H9 (cell line): ENCODE measurements at regions not wholly inside any gene's neighbourhood (a gene's known extent, or its start where the extent isn't known, plus 50 kb on each side); places are given as distances from the start of the nearest gene placed in this dataset.

ENCODE experiments used
- DNase-seq: peaks from one replicate; pipeline ENCODE4 v3.0.0-alpha.2; 2017
- H2AFZ ChIP-seq: one replicate; pipeline ENCODE4 v1.6.1; 2013; ENCODE audit warnings: mild to moderate bottlenecking, low read length, control low read depth, moderate library complexity
- H2AK5ac ChIP-seq: 2 replicates; pipeline ENCODE4 v1.6.1; 2013; ENCODE audit warnings: low read length, control low read depth, mixed read lengths; ENCODE audit not compliant: insufficient read length
- H2BK120ac ChIP-seq: one replicate; pipeline ENCODE4 v1.6.1; 2013; ENCODE audit warnings: low read depth, mild to moderate bottlenecking, low read length, control low read depth, inconsistent platforms; ENCODE audit not compliant: poor library complexity, severe bottlenecking
- H2BK12ac ChIP-seq: 2 replicates; pipeline ENCODE4 v1.6.1; 2013; ENCODE audit warnings: low read length, control low read depth, mixed read lengths, low read depth; ENCODE audit not compliant: insufficient read length
- H2BK15ac ChIP-seq: 2 replicates; pipeline ENCODE4 v1.6.1; 2013; ENCODE audit warnings: low read depth, low read length, control low read depth
- H2BK20ac ChIP-seq: one replicate; pipeline ENCODE4 v1.6.1; 2013; ENCODE audit warnings: low read depth, mild to moderate bottlenecking, low read length, control low read depth, inconsistent platforms; ENCODE audit not compliant: poor library complexity, severe bottlenecking
- H2BK5ac ChIP-seq: 2 replicates; pipeline ENCODE4 v1.6.1; 2013; ENCODE audit warnings: low read length, control low read depth, mixed read lengths; ENCODE audit not compliant: insufficient read length
- H3K14ac ChIP-seq: 2 replicates; pipeline ENCODE4 v1.6.1; 2013; ENCODE audit warnings: low read length, control low read depth; ENCODE audit not compliant: insufficient read depth
- H3K18ac ChIP-seq: 2 replicates; pipeline ENCODE4 v1.6.1; 2013; ENCODE audit warnings: low read depth, mild to moderate bottlenecking, mixed read lengths, low read length, control low read depth; ENCODE audit not compliant: insufficient read length
- H3K23ac ChIP-seq: 2 replicates; pipeline ENCODE4 v1.6.1; 2013; ENCODE audit warnings: low read length, control low read depth, mixed read lengths, low read depth; ENCODE audit not compliant: insufficient read length
- H3K23me2 ChIP-seq: 2 replicates; pipeline ENCODE4 v1.6.1; 2013; ENCODE audit warnings: low read depth, mild to moderate bottlenecking, mixed read lengths, low read length, control low read depth; ENCODE audit not compliant: insufficient read length, poor library complexity, severe bottlenecking
- H3K27ac ChIP-seq: 2 replicates; pipeline ENCODE4 v1.5.1; 2013; ENCODE audit warnings: low read length, control low read depth, mixed read lengths, low read depth; ENCODE audit not compliant: insufficient read length
- H3K27me3 ChIP-seq: 2 replicates; pipeline ENCODE4 v1.6.1; 2013; ENCODE audit warnings: low read length, control low read depth, inconsistent platforms; ENCODE audit not compliant: insufficient read depth
- H3K4ac ChIP-seq: 2 replicates; pipeline ENCODE4 v1.6.1; 2013; ENCODE audit warnings: low read depth, mild to moderate bottlenecking, control low read depth, inconsistent platforms, low read length, moderate library complexity
- H3K4me1 ChIP-seq: 2 replicates; pipeline ENCODE4 v1.6.1; 2013; ENCODE audit warnings: low read length, control low read depth, inconsistent platforms; ENCODE audit not compliant: insufficient read depth
- H3K4me2 ChIP-seq: 2 replicates; pipeline ENCODE4 v1.6.1; 2013; ENCODE audit warnings: low read length, control low read depth, mixed read lengths; ENCODE audit not compliant: insufficient read length, insufficient read depth
- H3K56ac ChIP-seq: 2 replicates; pipeline ENCODE4 v1.6.1; 2013; ENCODE audit warnings: low read depth, mild to moderate bottlenecking, mixed read lengths, low read length, control low read depth; ENCODE audit not compliant: insufficient read length
- H3K79me1 ChIP-seq: 2 replicates; pipeline ENCODE4 v1.6.1; 2013; ENCODE audit warnings: low read depth, mild to moderate bottlenecking, moderate library complexity, low read length, control low read depth, inconsistent platforms; ENCODE audit not compliant: insufficient read depth, poor library complexity, severe bottlenecking
- H3K79me2 ChIP-seq: 2 replicates; pipeline ENCODE4 v1.6.1; 2013; ENCODE audit warnings: low read length, control low read depth, inconsistent platforms; ENCODE audit not compliant: insufficient read depth
- H3K9ac ChIP-seq: 2 replicates; pipeline ENCODE4 v1.6.1; 2013; ENCODE audit warnings: low read length, control low read depth, mixed read lengths; ENCODE audit not compliant: insufficient read length; ENCODE audit errors: extremely low read depth
- H3K9me3 ChIP-seq: one replicate; pipeline ENCODE4 v1.6.1; 2013; ENCODE audit warnings: low read depth, low read length, inconsistent platforms; ENCODE audit not compliant: control insufficient read depth
- H3T11ph ChIP-seq: one replicate; pipeline ENCODE4 v1.6.1; 2013; ENCODE audit warnings: mild to moderate bottlenecking, low read length, control low read depth, inconsistent platforms
- H4K20me1 ChIP-seq: one replicate; pipeline ENCODE4 v1.6.1; 2013; ENCODE audit not compliant: control insufficient read depth, insufficient read length, insufficient read depth
- H4K5ac ChIP-seq: 2 replicates; pipeline ENCODE4 v1.6.1; 2013; ENCODE audit warnings: low read depth, mild to moderate bottlenecking, mixed read lengths, low read length, control low read depth; ENCODE audit not compliant: insufficient read length
- H4K8ac ChIP-seq: replicated peaks from 2 replicates; pipeline ENCODE4 v1.6.1; 2013; ENCODE audit warnings: low read length, control low read depth, mixed read lengths, low read depth; ENCODE audit not compliant: insufficient read length
- H4K91ac ChIP-seq: 2 replicates; pipeline ENCODE4 v1.6.1; 2013; ENCODE audit warnings: low read depth, mild to moderate bottlenecking, moderate library complexity, mixed read lengths, low read length, control low read depth; ENCODE audit not compliant: insufficient read length
- H3K27ac Mint-ChIP-seq, 3 experiments: 2 replicates in 2 of 3; 3 replicates in 1 of 3; pipeline ENCODE4 v1.8.0; 2020 to 2021; ENCODE audit warnings: mixed read lengths in 3 of 3, mild to moderate bottlenecking in 1 of 3, moderate library complexity in 1 of 3
- H3K27me3 Mint-ChIP-seq: 2 replicates; pipeline ENCODE4 v1.8.0; 2021; ENCODE audit warnings: low read depth, mild to moderate bottlenecking, moderate library complexity, mixed read lengths
- H3K36me3 Mint-ChIP-seq, 3 experiments: 2 replicates in 2 of 3; 3 replicates in 1 of 3; pipeline ENCODE4 v1.8.0; 2020 to 2021; ENCODE audit warnings: low read depth in 3 of 3, mixed read lengths in 3 of 3; ENCODE audit not compliant: insufficient read depth in 1 of 3
- H3K4me1 Mint-ChIP-seq, 2 experiments: 2 replicates each; pipeline ENCODE4 v1.8.0; 2020; ENCODE audit warnings: mixed read lengths in 2 of 2
- H3K4me3 Mint-ChIP-seq, 2 experiments: 2 replicates in 1 of 2; 3 replicates in 1 of 2; pipeline ENCODE4 v1.8.0; 2020 to 2021; ENCODE audit warnings: mild to moderate bottlenecking in 2 of 2, mixed read lengths in 2 of 2, moderate library complexity in 1 of 2
- H3K9me3 Mint-ChIP-seq, 2 experiments: 2 replicates in 1 of 2; 3 replicates in 1 of 2; pipeline ENCODE4 v1.8.0; 2020; ENCODE audit warnings: mild to moderate bottlenecking in 2 of 2, mixed read lengths in 2 of 2, moderate library complexity in 1 of 2
- CTCF ChIP-seq: fragments of 200-600 bp; sonication (generic); conservative IDR thresholded peaks from 3 replicates; pipeline ENCODE4 v1.8.0; 2021; ENCODE audit warnings: antibody characterized with exemption, mild to moderate bottlenecking
- WGBS: extraction: QIAGEN DNeasy Blood & Tissue Kit; methylation state at CpG from one replicate; pipeline ENCODE4 v1.1.7; 2013; ENCODE audit warnings: missing lambda C conversion rate, low lambda C conversion rate, mixed read lengths; ENCODE audit not compliant: insufficient read length; ENCODE audit errors: extremely low coverage; 5-methylcytosine and 5-hydroxymethylcytosine counted together

- Histone ChIP-seq H3K4me2 (no peak overlapping the region), H3K14ac (no peak overlapping the region), H4K5ac (no peak overlapping the region), H3K9me3 (no peaks in the 10 kb centered on the region), H4K20me1 (no peaks in the 10 kb centered on the region), H3T11ph (no peak overlapping the region), H2BK5ac (no peak overlapping the region), H3K4me1 (no peaks in the 10 kb centered on the region), H2BK15ac (no peak overlapping the region), H3K4ac (no peak overlapping the region), H3K56ac (no peak overlapping the region), H3K23me2 (no peaks in the 10 kb centered on the region), H2BK120ac (no peak overlapping the region), H2AFZ (no peak overlapping the region), H4K8ac (no peak overlapping the region), H2BK20ac (no peak overlapping the region), H3K79me1 (no peaks in the 10 kb centered on the region), H3K27me3 (no peaks in the 10 kb centered on the region), H3K79me2 (no peaks in the 10 kb centered on the region), H4K91ac (no peak overlapping the region), H2BK12ac (no peak overlapping the region), H3K9ac (no peak overlapping the region), H3K18ac (no peak overlapping the region), H3K23ac (no peak overlapping the region), H2AK5ac (no peak overlapping the region), H3K27ac (no peak overlapping the region)
- DNase-seq, result no peak
- TF ChIP-seq CTCF, result no peak
- Mint-ChIP-seq H3K4me3 (no peak overlapping the region), H3K27ac (no peak overlapping the region), H3K9me3 (peaks cover 9% of the 10 kb centered on the region in 2 experiments), H3K36me3 (peaks cover 0 to 7% (median 4%) of the 10 kb centered on the region in 3 experiments; a peak in 4 of 7 replicates), H3K27me3 (no peaks in the 10 kb centered on the region), H3K4me1 (no peaks in the 10 kb centered on the region)
- no CpG with 5 or more reads among the region's 2 CpGs for WGBS
Observed at GRCh38 chr16:59665618-59666220, 931.6 kb upstream of the GOT2 start.
